Thyroid gland (tissue), 4 donors: ENCODE measurements at regions not wholly inside any gene's neighbourhood (a gene's known extent, or its start where the extent isn't known, plus 50 kb on each side); places are given as distances from the start of the nearest gene placed in this dataset.

Source experiments
- DNase-seq, 2 donors: peaks; one replicate each; pipeline ENCODE4 v3.0.0-alpha.2; 2019
- H3K27ac ChIP-seq, 3 donors: fragments of 200-600 bp; sonication (generic); 1 replicate in 2 of 3; 2 replicates in 1 of 3; pipeline ENCODE4 v1.5.1; 2016 to 2019; ENCODE audit warnings: mild to moderate bottlenecking in 1 of 3, moderate library complexity in 1 of 3
- H3K27me3 ChIP-seq: fragments of 200-600 bp; sonication (generic); one replicate; pipeline ENCODE4 v1.5.1; 2019
- H3K36me3 ChIP-seq, 2 donors: fragments of 200-600 bp; sonication (generic); one replicate each; pipeline ENCODE4 v1.5.1; 2016 to 2019
- H3K4me1 ChIP-seq, 2 donors: fragments of 200-600 bp; sonication (generic); one replicate each; pipeline ENCODE4 v1.5.1; 2017 to 2019
- H3K4me3 ChIP-seq, 3 donors: fragments of 200-600 bp; sonication (generic); replicated peaks in 1 of 3; 1 replicate in 2 of 3; 2 replicates in 1 of 3; pipeline ENCODE4 v1.5.1; 2016; ENCODE audit warnings: mild to moderate bottlenecking in 1 of 3
- H3K9me3 ChIP-seq: fragments of 200-600 bp; sonication (generic); one replicate; pipeline ENCODE4 v1.5.1; 2017
- CTCF ChIP-seq, 6 experiments: fragments of 200-600 bp in 3 of 6; fragments of 450-650 bp in 3 of 6; sonication (generic) in 3 of 6; IDR thresholded peaks; one replicate each; pipeline ENCODE4 v1.5.1; 2016 to 2019; ENCODE audit warnings: antibody characterized with exemption in 6 of 6, mild to moderate bottlenecking in 2 of 6, inconsistent platforms in 1 of 6, moderate library complexity in 1 of 6
- POLR2A ChIP-seq, 2 donors: fragments of 450-650 bp; IDR thresholded peaks; one replicate each; pipeline ENCODE4 v1.6.1; 2017; ENCODE audit warnings: antibody characterized with exemption in 2 of 2, mild to moderate bottlenecking in 2 of 2, moderate library complexity in 1 of 2
- whole genome bisulfite sequencing, 2 donors: methylation state at CpG; one replicate each; pipeline ENCODE4 v1.1.5; 2017; 5-methylcytosine and 5-hydroxymethylcytosine counted together
- intact Hi-C: fragments of 100-400 bp; cut with DNase I; formaldehyde crosslinking; loops from one replicate; pipeline ENCODE4 v1.15.1; 2023

- H3K9me3 ChIP-seq = no peaks in the 10 kb centered on the region
- H3K4me1 ChIP-seq = no peaks in the 10 kb centered on the region
- no peak overlapping the region for H3K4me3 ChIP-seq
- H3K27ac ChIP-seq = no peak overlapping the region
- TF ChIP-seq CTCF (IDR thresholded peaks at IDR 0.05) (no peak), POLR2A (IDR thresholded peaks at IDR 0.05) (no peak)
- intact Hi-C loops = no loop called here
- WGBS, 2 donors = 48 to 56% methylated on average over 2 of the region's 2 CpGs
- DNase-seq = no peak
- no peaks in the 10 kb centered on the region for H3K27me3 ChIP-seq
- H3K36me3 ChIP-seq = no peaks in the 10 kb centered on the region
Measured at GRCh38 chr7:39826166-39826565, 123.9 kb upstream of the CDK13 start.

GRCh38 chr7:39827571-39827970 lies 122.5 kb upstream of the CDK13 start:
- H3K27ac ChIP-seq = no peak overlapping the region
- H3K4me3 ChIP-seq = no peak overlapping the region
- 80 to 86% methylated on average over 2 of the region's 2 CpGs for WGBS, 2 donors
- TF ChIP-seq CTCF (IDR thresholded peaks at IDR 0.05) (no peak), POLR2A (IDR thresholded peaks at IDR 0.05) (no peak)
- intact Hi-C loops = no loop called here
- no peak for DNase-seq
- no peaks in the 10 kb centered on the region for H3K36me3 ChIP-seq
- no peaks in the 10 kb centered on the region for H3K9me3 ChIP-seq
- no peaks in the 10 kb centered on the region for H3K4me1 ChIP-seq
- no peaks in the 10 kb centered on the region for H3K27me3 ChIP-seq

GRCh38 chr7:39829028-39829427 lies 121.0 kb upstream of the CDK13 start:
- Histone ChIP-seq H3K36me3 (no peaks in the 10 kb centered on the region), H3K4me1 (peaks cover 5 to 6% of the 10 kb centered on the region in 2 donors), H3K27ac (no peak overlapping the region), H3K4me3 (no peak overlapping the region), H3K9me3 (no peaks in the 10 kb centered on the region), H3K27me3 (no peaks in the 10 kb centered on the region)
- no peak for TF ChIP-seq POLR2A (IDR thresholded peaks at IDR 0.05)
- TF ChIP-seq CTCF (IDR thresholded peaks at IDR 0.05) = no peak
- intact Hi-C loops = no loop called here
- 81 to 90% methylated on average over 2 of the region's 2 CpGs for WGBS, 2 donors
- no peak for DNase-seq

GRCh38 chr7:39832519-39833085 lies 117.5 kb upstream of the CDK13 start:
- intact Hi-C loops = no loop called here
- peaks cover 5 to 6% of the 10 kb centered on the region in 2 donors for H3K4me1 ChIP-seq

More at GRCh38 chr7:39832519-39833085, 117.5 kb upstream of the CDK13 start:
- Histone ChIP-seq H3K27me3 (no peaks in the 10 kb centered on the region), H3K4me3 (no peak overlapping the region), H3K36me3 (no peaks in the 10 kb centered on the region), H3K9me3 (no peaks in the 10 kb centered on the region), H3K27ac (no peak overlapping the region)
- 72 to 76% methylated on average over 3 of the region's 3 CpGs for WGBS, 2 donors
- DNase-seq = no peak
- TF ChIP-seq POLR2A (IDR thresholded peaks at IDR 0.05) (no peak), CTCF (IDR thresholded peaks at IDR 0.05) (no peak)
